ENCODE measurements at regions not wholly inside any gene's neighbourhood (a gene's known extent, or its start where the extent isn't known, plus 50 kb on each side); places are given as distances from the start of the nearest gene placed in this dataset.

DNA sequence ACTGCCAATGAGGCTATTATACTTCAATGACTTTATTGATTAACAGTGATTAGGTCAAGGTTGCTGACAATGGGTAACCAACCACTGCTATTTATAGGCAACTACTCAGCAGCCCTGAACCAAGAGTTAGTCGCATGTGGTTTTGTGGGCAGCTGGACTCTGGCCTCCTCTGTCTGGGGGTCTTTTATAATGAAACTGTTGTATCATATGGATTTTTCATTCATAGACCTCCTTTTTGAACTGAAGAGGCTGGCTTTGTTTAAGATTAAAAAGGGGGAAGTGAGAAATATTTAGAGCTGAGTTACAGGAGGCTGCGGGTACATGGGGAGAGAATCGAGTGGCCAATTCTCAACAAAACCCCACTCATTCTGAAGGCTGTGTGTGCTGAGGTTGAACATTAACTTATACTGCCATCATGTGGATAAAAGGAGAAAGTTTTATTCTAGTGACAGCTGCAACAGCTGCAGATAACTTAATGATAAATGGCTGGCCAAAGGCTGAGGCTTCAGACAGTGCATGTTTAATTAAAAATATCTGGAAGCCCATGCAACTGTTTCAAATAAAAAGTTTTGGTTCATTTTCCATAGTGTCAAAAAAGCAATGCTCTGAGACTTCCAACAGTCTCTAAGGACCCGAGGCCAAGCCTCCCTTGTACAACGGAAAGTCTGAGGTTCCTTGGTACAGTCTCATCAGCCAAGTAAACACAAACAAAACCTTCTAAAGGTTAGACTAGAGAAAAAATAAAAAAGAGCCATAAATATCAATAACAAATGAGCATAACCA, 682.6 kb downstream of the KCNA4 start:
- H3K27ac Mint-ChIP-seq, result no peak overlapping the region
- no peaks in the 10 kb centered on the region for H3K36me3 Mint-ChIP-seq
- H3K27me3 Mint-ChIP-seq (ENCODE audit: low read depth in 3 of 3), result no peaks in the 10 kb centered on the region
- H3K9me3 Mint-ChIP-seq, result peaks cover 1 to 45% (median 9%) of the 10 kb centered on the region in 6 donors
- no peak overlapping the region for H3K4me3 Mint-ChIP-seq
- no peak for DNase-seq
- H3K4me1 Mint-ChIP-seq, result no peaks in the 10 kb centered on the region

DNA sequence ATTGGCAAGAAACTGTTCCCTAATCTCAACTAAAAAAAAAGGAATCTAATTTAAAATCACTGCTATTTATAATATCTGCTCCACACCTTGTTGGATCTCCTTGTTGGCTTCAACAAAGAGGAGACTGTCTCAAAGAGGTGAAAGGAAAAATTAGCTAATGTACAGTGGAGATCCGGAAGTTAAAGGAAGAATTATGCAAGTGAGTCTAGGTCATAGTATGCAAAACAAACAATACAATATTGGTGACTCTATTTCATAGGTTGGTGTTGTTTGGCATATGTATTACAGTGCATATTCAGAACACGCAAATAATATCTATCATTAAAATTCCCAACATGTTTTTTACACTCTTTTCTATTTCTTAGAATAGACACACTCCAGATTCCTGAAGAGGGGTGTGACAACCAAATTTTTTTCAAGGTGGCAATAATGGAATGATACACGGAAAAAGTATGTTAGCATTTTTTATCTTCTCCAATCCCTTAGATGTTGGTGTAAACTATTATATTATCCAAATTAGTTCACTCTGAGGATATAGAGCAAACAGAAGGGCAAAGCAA, 685.3 kb downstream of the KCNA4 start:
- no peak overlapping the region for H3K4me3 Mint-ChIP-seq
- H3K27me3 Mint-ChIP-seq (ENCODE audit: low read depth in 3 of 3), result no peaks in the 10 kb centered on the region
- H3K36me3 Mint-ChIP-seq, result no peaks in the 10 kb centered on the region
- peaks cover 6 to 53% (median 11%) of the 10 kb centered on the region in 6 donors for H3K9me3 Mint-ChIP-seq
- H3K27ac Mint-ChIP-seq, result no peak overlapping the region
- no peaks in the 10 kb centered on the region for H3K4me1 Mint-ChIP-seq
- no peak for DNase-seq

DNA sequence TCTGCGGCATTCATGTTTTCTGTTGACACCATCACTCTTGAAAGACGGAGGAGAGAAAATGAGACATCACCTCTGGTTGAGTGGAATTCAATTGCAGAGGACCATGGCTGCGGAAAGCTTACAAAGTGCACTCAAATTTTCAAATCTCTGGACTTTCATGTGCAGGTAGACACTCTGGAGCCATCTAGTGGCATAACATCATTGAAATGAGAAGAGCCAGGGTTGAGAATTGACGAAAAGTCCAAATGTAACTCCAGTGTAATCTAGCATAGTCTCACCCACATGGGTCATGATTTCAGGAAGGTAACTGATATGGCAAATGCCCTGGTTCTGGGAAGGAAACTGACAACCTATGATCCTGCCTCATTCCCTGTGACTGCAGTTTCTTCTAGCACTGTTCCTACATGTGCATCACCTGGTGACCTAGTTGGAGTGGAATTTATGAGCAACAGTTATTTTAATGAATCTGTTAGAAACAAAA, 687.8 kb downstream of the KCNA4 start:
- Mint-ChIP-seq H3K27ac (no peak overlapping the region), H3K4me3 (no peak overlapping the region), H3K27me3 (ENCODE audit: low read depth in 3 of 3) (no peaks in the 10 kb centered on the region), H3K4me1 (no peaks in the 10 kb centered on the region), H3K9me3 (peaks cover 6 to 45% (median 9%) of the 10 kb centered on the region in 6 donors), H3K36me3 (no peaks in the 10 kb centered on the region)
- no peak for DNase-seq

DNA sequence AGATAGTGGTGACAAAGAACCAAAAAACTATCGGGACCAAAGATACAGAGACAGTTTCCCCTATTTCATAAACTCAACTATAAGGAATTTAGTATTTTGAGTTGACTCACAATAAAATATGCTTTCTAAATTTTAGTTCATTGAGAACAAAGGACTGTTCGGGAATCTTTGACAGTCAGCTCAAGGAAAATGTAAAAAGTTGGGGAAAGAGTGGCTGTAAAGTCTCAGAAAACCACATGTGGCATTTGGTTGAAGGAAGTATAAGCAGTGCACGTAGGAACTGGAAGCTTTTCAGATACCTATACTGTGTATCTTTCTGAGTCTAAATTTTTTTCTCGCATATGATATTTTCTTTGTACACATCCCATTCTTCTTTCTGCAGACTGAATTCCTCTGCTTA, 688.9 kb downstream of the KCNA4 start:
- Mint-ChIP-seq H3K4me3 (no peak overlapping the region), H3K36me3 (no peaks in the 10 kb centered on the region), H3K9me3 (peaks cover 5 to 51% (median 7%) of the 10 kb centered on the region in 6 donors), H3K4me1 (no peaks in the 10 kb centered on the region), H3K27ac (no peak overlapping the region), H3K27me3 (ENCODE audit: low read depth in 3 of 3) (no peaks in the 10 kb centered on the region)
- no peak for DNase-seq

- H3K4me3 Mint-ChIP-seq, result no peak overlapping the region
- DNase-seq, result no peak
- no peaks in the 10 kb centered on the region for H3K4me1 Mint-ChIP-seq
- peaks cover 4 to 46% (median 8%) of the 10 kb centered on the region in 6 donors for H3K9me3 Mint-ChIP-seq
- H3K27ac Mint-ChIP-seq, result no peak overlapping the region
- no peaks in the 10 kb centered on the region for H3K36me3 Mint-ChIP-seq
- H3K27me3 Mint-ChIP-seq (ENCODE audit: low read depth in 3 of 3), result no peaks in the 10 kb centered on the region
Measured at GRCh38 chr11:29326757-29327156, 690.1 kb downstream of the KCNA4 start.

DNA sequence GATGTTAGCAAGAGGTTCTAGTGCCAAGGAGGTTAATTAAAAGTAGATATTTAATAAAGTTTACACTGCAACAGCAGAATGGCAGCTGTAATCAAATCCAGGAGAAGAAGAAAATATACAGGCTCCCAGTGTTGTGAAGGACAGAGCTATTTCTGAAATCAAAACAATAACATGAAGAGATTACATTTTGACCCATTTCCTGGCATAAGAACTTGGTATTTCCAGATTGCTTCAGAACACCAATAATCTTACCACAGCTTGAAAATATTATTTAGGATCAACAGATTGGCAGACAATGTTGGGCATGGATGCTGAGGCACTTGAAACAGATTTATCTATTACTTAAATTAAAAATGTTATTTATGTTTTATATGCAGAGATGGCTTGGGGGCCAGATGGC, 692.5 kb downstream of the KCNA4 start:
- Mint-ChIP-seq H3K9me3 (peaks cover 3 to 35% (median 8%) of the 10 kb centered on the region in 6 donors), H3K27ac (no peak overlapping the region), H3K27me3 (ENCODE audit: low read depth in 3 of 3) (no peaks in the 10 kb centered on the region), H3K4me3 (no peak overlapping the region), H3K36me3 (no peaks in the 10 kb centered on the region), H3K4me1 (no peaks in the 10 kb centered on the region)
- DNase-seq, result no peak

DNA sequence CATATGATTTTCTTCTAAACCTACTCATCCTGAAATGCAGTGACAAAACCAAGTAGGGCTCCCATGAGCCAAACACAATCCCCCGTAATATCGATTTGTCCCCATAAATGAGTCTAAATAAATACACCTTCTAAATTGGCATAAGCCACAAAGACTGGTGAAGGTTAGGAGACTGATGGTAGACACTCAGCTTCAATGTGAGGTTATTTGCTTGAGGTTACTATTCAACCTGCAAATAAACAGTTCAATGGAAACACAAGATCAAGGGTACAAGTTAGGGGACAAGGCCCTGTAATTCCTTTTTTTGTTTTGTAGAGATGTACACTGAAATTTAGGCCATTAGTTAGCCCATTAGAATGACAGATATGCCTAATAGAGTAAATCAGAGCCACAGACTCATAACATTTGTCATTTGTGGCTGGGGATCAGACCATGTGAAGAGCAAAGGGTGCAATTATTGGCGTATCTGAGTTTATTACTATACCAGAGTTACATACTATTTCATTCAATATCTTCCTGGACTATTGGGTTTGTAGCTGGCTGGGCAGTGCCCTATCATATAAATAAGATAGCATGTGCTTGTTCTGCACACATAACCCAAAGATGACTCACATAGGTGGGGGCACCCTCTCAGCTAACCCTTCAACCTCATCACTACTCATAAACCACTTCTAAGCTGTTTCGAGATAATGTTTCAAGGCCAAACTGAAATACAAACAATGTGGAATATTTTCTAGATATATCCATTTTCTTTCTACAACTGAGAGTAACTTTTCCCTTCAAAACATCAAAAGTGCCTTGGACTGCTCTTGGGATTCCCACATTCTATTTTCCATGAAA, 695.3 kb downstream of the KCNA4 start:
- Mint-ChIP-seq H3K36me3 (no peaks in the 10 kb centered on the region), H3K4me3 (no peak overlapping the region), H3K27me3 (ENCODE audit: low read depth in 3 of 3) (no peaks in the 10 kb centered on the region), H3K4me1 (no peaks in the 10 kb centered on the region), H3K27ac (no peak overlapping the region), H3K9me3 (peaks cover 0 to 23% (median 5%) of the 10 kb centered on the region in 6 donors)
- DNase-seq, result no peak

- H3K27ac Mint-ChIP-seq, result no peak overlapping the region
- no peak for DNase-seq
- H3K4me1 Mint-ChIP-seq, result no peaks in the 10 kb centered on the region
- no peaks in the 10 kb centered on the region for H3K36me3 Mint-ChIP-seq
- H3K9me3 Mint-ChIP-seq, result peaks cover 2 to 32% (median 6%) of the 10 kb centered on the region in 6 donors
- no peak overlapping the region for H3K4me3 Mint-ChIP-seq
- H3K27me3 Mint-ChIP-seq (ENCODE audit: low read depth in 3 of 3), result no peaks in the 10 kb centered on the region
Measured at GRCh38 chr11:29320196-29320595, 696.6 kb downstream of the KCNA4 start.

GRCh38 chr11:29319210-29319609, 697.6 kb downstream of the KCNA4 start:
- Mint-ChIP-seq H3K9me3 (peaks cover 2 to 32% (median 6%) of the 10 kb centered on the region in 6 donors), H3K27me3 (ENCODE audit: low read depth in 3 of 3) (no peaks in the 10 kb centered on the region), H3K4me3 (no peak overlapping the region), H3K27ac (no peak overlapping the region), H3K4me1 (no peaks in the 10 kb centered on the region), H3K36me3 (no peaks in the 10 kb centered on the region)
- DNase-seq, result no peak

DNA sequence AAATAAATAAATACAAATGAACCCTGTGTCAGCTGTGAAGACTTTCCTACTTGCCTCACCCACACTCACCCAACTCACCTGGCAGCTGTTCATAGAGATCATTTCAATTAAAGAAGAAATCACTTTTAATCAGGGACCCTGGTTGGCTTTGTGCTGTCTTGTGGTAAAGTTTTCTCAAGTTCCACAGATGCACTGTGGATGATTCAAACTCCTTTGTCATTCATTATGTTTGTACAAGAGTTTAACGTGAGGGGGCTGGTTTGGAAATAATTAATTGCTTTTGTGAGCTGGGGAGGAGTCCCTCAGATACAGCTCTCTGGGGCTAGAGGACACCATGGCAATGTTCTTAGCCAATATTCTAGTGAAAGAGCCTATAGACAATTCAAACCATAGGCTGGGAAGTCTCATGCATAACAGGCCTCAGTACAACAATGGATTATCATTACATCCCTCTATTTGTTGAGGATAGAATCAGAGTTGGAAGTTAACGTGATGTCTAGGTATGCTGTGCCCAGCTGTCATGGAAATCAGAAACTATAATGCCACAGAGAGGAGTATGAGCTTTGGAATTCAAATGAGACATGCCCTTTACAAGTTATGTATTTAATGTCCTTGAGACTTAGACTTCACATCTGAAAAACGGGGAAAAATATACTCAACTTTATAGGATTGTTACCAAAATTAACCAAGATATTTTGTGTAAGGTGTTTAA, 698.5 kb downstream of the KCNA4 start:
- no peak overlapping the region for H3K27ac Mint-ChIP-seq
- no peaks in the 10 kb centered on the region for H3K27me3 Mint-ChIP-seq (ENCODE audit: low read depth in 3 of 3)
- H3K4me1 Mint-ChIP-seq, result no peaks in the 10 kb centered on the region
- no peak overlapping the region for H3K4me3 Mint-ChIP-seq
- H3K9me3 Mint-ChIP-seq, result peaks cover 2 to 32% (median 6%) of the 10 kb centered on the region in 6 donors
- no peak for DNase-seq
- H3K36me3 Mint-ChIP-seq, result no peaks in the 10 kb centered on the region

DNA sequence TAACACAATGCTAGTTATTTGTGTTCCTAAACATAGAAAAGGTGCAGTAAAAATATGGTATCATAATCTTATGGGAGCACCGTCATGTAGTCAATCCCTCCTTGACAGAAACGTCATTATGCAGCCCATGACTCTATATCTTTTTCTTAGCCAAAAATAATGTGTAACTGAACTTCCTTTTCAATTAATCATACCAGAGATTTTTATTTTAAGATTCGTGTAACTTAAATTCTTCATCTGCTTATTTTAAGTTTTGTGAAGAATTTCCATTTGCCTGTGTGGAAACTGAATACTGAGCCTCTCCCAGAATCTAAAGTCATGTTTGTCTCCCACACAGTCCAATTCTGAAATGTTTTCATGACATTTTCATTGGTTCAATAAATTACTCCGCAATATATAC, 699.1 kb downstream of the KCNA4 start:
- no peak overlapping the region for H3K27ac Mint-ChIP-seq
- H3K36me3 Mint-ChIP-seq, result no peaks in the 10 kb centered on the region
- H3K4me1 Mint-ChIP-seq, result no peaks in the 10 kb centered on the region
- H3K27me3 Mint-ChIP-seq (ENCODE audit: low read depth in 3 of 3), result no peaks in the 10 kb centered on the region
- peaks cover 2 to 32% (median 7%) of the 10 kb centered on the region in 6 donors for H3K9me3 Mint-ChIP-seq
- no peak overlapping the region for H3K4me3 Mint-ChIP-seq
- no peak for DNase-seq

DNA sequence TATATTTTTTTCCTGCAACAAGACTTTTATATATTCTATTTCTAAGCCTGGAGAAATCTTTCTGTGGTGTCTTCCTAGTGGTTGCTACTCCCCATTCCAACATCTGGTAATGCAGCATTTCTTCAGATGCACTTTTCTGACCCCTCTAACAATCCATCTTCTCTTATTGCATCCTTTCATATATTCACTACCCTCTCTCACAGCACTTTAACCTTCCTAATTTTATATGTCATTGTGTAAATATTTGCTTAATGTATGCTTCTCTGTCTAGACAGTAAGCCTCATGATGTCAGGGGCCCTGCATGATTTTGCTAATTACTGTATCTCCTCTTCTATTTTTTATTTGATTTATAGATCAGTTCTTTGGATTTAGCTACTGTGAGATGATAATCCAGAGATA, 701.6 kb downstream of the KCNA4 start:
- H3K4me1 Mint-ChIP-seq, result no peaks in the 10 kb centered on the region
- H3K4me3 Mint-ChIP-seq, result no peak overlapping the region
- H3K36me3 Mint-ChIP-seq, result no peaks in the 10 kb centered on the region
- no peaks in the 10 kb centered on the region for H3K27me3 Mint-ChIP-seq (ENCODE audit: low read depth in 3 of 3)
- peaks cover 4 to 38% (median 8%) of the 10 kb centered on the region in 6 donors for H3K9me3 Mint-ChIP-seq
- no peak overlapping the region for H3K27ac Mint-ChIP-seq
- DNase-seq, result no peak

GRCh38 chr11:29314211-29314610, 702.6 kb downstream of the KCNA4 start:
- Mint-ChIP-seq H3K27ac (no peak overlapping the region), H3K27me3 (ENCODE audit: low read depth in 3 of 3) (no peaks in the 10 kb centered on the region), H3K4me3 (no peak overlapping the region), H3K9me3 (peaks cover 6 to 43% (median 10%) of the 10 kb centered on the region in 6 donors), H3K36me3 (no peaks in the 10 kb centered on the region), H3K4me1 (no peaks in the 10 kb centered on the region)
- DNase-seq, result no peak
